ENCODE measurements at regions not wholly inside any gene's neighbourhood (a gene's known extent, or its start where the extent isn't known, plus 50 kb on each side); places are given as distances from the start of the nearest gene placed in this dataset.
"Not testable (repeated sequence)": the region's sequence is repeated elsewhere in the genome, so short reads cannot be mapped to it uniquely, and the experiment has no call there.

- not testable (repeated sequence) for TF ChIP-seq POLR2AphosphoS5, POLR2A (IDR thresholded peaks at IDR 0.05)
These were observed 66.2 kb upstream of the GPR141 start for GRCh38 chr7:37617406-37617805.

All from breast epithelium (tissue), 3 donors.